NCI-H128 (cell line): ENCODE measurements at regions not wholly inside any gene's neighbourhood (a gene's known extent, or its start where the extent isn't known, plus 50 kb on each side); places are given as distances from the start of the nearest gene placed in this dataset.
A peak's percentile ranks its signal among the peaks of the same experiment; 100 is the strongest.

Experiments
- DNase-seq: peaks from one replicate; lab custom pipeline; 2025; ENCODE audit not compliant: unreplicated experiment; lab: John Stamatoyannopoulos, UW

DNA sequence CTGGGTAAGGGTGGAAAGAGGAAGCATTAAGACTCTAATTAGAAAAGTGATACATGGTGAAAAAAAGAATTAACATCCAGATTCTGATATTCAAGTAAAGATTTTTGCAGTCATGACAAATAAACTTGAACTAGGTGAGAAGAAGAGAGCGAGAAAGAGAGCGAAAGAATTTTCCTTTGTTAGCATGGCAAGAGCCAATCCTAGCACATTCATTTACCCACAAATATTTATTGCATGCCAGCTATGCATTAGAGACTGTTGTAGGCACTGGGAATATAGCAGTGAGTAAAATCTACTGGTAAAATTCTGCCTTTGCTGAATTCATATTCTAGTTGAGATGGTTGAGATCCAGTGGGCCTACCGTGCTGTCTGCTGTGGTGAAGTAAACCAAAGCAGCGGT is 177.9 kb upstream of the DPH6 start:
- no peak for DNase-seq

DNA sequence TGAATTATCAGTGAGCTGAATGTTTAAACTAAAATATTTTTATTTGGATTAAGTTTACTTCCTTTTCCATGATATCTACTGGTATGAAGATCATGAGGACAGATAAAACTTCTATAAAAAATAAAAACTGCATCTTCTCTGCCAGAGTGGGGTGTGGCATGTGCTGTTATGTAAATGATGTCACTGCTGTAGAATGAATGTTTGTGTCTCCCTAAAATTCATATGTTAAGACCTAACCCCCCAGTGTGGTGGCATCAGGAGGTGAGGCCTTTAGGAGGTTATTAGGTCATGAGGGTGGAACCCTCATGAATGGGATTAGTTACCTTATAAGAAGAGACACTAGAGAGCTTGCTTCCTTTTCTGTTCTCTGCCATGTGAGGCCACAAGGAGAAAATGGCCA is 178.7 kb upstream of the DPH6 start:
- no peak for DNase-seq

DNA sequence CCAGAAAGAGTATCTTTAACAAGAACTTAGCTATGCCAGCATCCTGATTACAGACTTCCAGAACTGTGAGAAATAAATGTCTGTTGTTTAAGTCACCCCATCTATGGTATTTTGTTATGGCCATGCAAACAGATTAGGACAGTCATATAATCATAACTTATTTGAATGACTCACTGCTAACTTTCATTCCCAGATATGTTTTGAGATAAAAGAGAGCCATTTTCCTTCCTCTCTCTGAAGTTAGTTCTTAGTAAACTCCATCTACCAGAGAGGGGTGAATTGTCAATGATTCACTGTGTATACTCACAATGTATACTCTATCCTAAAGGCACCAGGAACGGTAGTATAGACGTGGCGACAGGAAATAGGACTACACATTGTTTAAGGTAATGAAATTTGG is 179.4 kb upstream of the DPH6 start:
- no peak for DNase-seq

DNA sequence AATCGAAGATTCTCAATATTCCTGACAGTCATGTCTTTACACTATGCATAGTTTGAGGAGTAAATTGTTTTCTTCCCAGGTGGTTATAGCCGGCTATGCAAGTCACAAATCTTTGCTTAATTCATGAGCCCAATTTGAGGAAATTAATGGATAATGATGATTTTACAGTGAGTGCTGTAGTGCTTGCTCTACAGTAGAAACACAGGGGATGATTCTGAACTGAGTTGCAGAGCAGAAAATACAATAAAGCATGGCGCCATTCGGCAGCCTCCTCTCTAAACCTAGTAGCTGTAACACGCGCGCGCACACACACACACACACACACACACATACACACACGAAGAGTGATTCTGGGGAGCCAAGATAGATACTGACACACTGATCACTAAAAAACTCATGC is 181.7 kb upstream of the DPH6 start:
- no peak for DNase-seq

- no peak for DNase-seq
These were observed 182.4 kb upstream of the DPH6 start for GRCh38 chr15:35728219-35728940.

DNA sequence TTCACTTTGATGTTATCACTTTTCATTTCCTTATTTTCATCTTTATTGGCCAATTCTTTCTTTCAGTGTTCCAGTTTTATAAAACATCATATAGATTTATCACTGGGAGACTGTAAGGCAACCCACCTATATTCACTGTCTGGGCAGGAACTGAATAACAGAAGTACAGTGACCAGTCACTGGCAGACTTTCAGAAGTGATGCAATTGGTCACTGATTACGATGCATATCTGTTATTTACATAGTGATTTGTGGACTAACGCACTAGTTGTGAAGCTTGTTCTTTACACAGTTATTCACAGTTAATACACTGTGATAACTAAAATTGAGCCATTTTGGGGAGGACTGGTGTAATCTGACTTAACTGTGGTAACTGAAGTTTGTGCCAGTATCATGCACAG is 190.2 kb upstream of the DPH6 start:
- no peak for DNase-seq

DNA sequence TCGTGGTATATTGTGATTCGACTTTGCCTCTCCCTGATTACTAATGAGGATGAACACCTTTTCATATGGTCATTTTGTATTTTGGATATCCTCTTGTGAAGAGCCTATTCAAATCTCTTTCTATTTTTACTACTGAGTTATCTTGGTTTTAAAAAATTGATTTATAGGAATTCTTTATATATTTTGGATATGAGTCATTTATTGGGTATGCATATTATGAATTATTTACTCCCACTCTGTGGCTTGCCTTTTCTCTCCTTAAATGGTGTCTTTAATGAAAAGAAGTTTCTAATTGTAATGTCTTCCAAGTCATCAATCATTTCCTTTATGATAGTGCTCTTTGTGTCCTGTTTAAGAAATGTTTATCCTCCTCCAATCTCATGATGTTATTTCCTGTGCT is 191.5 kb upstream of the DPH6 start:
- DNase-seq: no peak

GRCh38 chr15:35738370-35738769 is 192.4 kb upstream of the DPH6 start:
- no peak for DNase-seq

DNA sequence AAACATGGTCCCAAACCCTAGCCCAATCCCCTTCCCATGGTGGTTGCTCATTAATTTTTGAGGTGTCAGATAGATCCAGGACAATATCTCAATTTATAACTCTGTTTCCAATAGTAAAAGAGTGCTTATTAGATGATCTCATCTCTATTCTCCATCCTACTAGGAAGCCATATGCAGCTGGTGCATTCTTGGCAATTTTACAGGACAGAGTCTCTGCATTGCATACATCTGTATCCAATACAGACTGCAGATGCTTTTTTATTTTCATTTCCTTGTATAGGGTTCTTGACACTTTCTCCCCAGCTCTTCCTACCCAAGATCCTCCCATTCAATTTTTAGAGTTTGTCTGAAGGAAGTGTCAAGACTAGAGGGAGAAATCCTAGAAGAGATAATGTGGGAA is 194.8 kb upstream of the DPH6 start:
- no peak for DNase-seq

- DNase-seq: no peak
These were observed 195.4 kb upstream of the DPH6 start for GRCh38 chr15:35741395-35741794.

DNA sequence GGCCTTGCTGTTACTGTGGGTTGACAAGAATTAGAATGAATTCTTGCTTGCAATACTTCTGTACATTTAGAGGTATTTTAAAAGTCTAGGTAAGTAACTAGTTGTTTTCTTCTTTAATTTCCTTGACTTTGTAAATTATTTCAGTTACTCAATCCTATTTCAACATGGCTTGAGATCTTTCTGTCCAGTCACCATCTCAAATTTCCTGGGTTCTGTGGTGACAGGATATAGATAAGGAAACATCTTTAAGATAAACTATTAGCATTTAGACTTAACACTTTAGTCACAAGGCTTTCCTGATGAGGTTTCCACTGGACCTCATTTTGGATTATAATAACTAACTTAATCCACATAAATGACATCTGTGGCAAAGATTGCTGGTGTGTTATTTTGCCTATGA is 195.9 kb upstream of the DPH6 start:
- no peak for DNase-seq

DNA sequence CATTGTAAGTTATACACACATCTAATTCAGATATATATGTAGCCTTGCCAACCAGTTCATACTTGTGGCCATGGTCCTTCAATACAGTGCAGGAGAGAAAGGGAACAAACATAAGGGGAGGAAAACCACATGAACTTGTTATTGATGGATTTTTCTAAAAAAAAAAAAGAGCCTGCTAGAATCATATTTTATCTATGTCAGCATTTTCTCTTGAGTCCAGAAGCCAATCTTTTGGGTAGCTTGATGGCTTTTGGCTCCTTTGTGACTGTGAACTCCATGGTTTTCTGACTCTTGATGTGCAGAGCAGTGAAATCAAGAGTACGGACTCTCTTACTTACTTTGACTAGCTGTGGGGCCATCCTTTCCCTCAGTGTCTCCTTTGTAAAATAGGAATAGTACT is 197.4 kb upstream of the DPH6 start:
- no peak for DNase-seq

- DNase-seq: no peak
These were observed 200.2 kb upstream of the DPH6 start for GRCh38 chr15:35746121-35746520.

GRCh38 chr15:35748105-35748504 is 202.1 kb upstream of the DPH6 start:
- DNase-seq: no peak

- no peak for DNase-seq
These were observed 204.1 kb upstream of the DPH6 start for GRCh38 chr15:35750051-35750450.

- DNase-seq: peak; percentile 56
These were observed 205.6 kb upstream of the DPH6 start for GRCh38 chr15:35751413-35752133.

DNA sequence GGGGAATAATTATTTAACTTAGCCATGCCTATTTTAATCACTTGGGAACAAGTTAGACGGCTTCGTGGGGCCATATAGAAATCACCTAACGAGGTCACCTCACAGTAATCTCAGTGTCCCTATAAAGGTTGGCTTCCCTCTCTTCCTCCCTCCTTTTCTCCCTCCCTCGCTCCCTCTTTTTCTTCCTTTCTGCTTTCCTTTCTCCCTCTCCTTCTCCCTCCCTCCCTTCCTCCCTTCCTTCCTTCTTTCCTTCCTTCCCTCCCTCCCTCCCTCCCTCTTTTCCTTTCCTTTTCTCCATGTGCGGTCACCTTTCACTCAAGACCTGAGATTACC is 206.1 kb upstream of the DPH6 start:
- no peak for DNase-seq

GRCh38 chr15:35753486-35753885 is 207.5 kb upstream of the DPH6 start:
- DNase-seq: no peak

- DNase-seq: no peak
These were observed 209.4 kb upstream of the DPH6 start for GRCh38 chr15:35755237-35755802.

GRCh38 chr15:35756623-35757022 is 210.7 kb upstream of the DPH6 start:
- no peak for DNase-seq

GRCh38 chr15:35757361-35757760 is 211.4 kb upstream of the DPH6 start:
- DNase-seq: no peak

GRCh38 chr15:35757765-35758164 is 211.8 kb upstream of the DPH6 start:
- no peak for DNase-seq
